A549 (cell line): ENCODE measurements at regions not wholly inside any gene's neighbourhood (a gene's known extent, or its start where the extent isn't known, plus 50 kb on each side); places are given as distances from the start of the nearest gene placed in this dataset.

Experiments
- ATAC-seq, 2 experiments: fragments of 200-7000 bp in 1 of 2; fragments of >200 bp in 1 of 2; cut with Nextera tagmentation in 1 of 2; cut with Tn5 transposase in 1 of 2; 3 replicates each; pipeline versions ENCODE4 v1.8.0 to v1.9.1; 2018 to 2020; ENCODE audit warnings: mild to moderate bottlenecking in 1 of 2, moderate library complexity in 1 of 2
- CTCF ChIA-PET: fragments of 300-600 bp; sonication (Branson Sonifier 250); formaldehyde crosslinking; extraction: SDS; loops from one replicate; lab custom pipeline; 2021; ENCODE audit warnings: antibody characterized with exemption, inconsistent platforms; lab: Yijun Ruan, JAX
- POLR2A ChIA-PET: fragments of 350-600 bp; formaldehyde crosslinking; extraction: SDS; loops from one replicate; lab custom pipeline; 2021; ENCODE audit warnings: antibody characterized with exemption, inconsistent platforms; lab: Yijun Ruan, JAX
- DNase-seq, 2 experiments: peaks; one replicate each; pipeline versions ENCODE4 v3.0.0 to v3.0.0-alpha.2; 2011 to 2016; ENCODE audit warnings: low read depth in 1 of 2, low spot score in 1 of 2
- FAIRE-seq: peaks from 2 replicates; lab custom pipeline; 2011; peaks lifted over from hg19 to GRCh38; lab: Jason Lieb, UNC
- H3K27ac ChIP-seq, 2 experiments: fragments of >200 bp; sonication (Bioruptor Twin); formaldehyde crosslinking; 3 replicates each; pipeline ENCODE4 v1.5.1; 2016 to 2017
- H3K4me1 ChIP-seq: fragments of >200 bp; sonication (Bioruptor Twin); formaldehyde crosslinking; 3 replicates; pipeline ENCODE4 v1.6.1; 2016
- H3K4me2 ChIP-seq: fragments of >200 bp; sonication (Bioruptor Twin); formaldehyde crosslinking; 3 replicates; pipeline ENCODE4 v1.6.1; 2016
- H3K4me3 ChIP-seq: fragments of >200 bp; sonication (Bioruptor Twin); formaldehyde crosslinking; 3 replicates; pipeline ENCODE4 v1.5.1; 2016
- H3K9me3 ChIP-seq: fragments of >200 bp; sonication (Bioruptor Twin); formaldehyde crosslinking; 3 replicates; pipeline ENCODE4 v1.6.1; 2016
- BCL3 ChIP-seq: fragments of >200 bp; sonication (Bioruptor Twin); formaldehyde crosslinking; IDR thresholded peaks from 3 replicates; pipeline ENCODE4 v1.6.1; 2016
- BHLHE40 ChIP-seq: IDR thresholded peaks from 2 replicates; pipeline ENCODE4 v1.6.1; 2012; ENCODE audit warnings: low read depth, low read length, inconsistent platforms
- CBX2 ChIP-seq: fragments of 200-600 bp; sonication (generic); IDR thresholded peaks from 2 replicates; pipeline ENCODE4 v1.6.1; 2016; ENCODE audit warnings: low read depth, mild to moderate bottlenecking, borderline replicate concordance
- CEBPB ChIP-seq, 2 experiments: fragments of >200 bp in 1 of 2; sonication (Bioruptor Twin) in 1 of 2; formaldehyde crosslinking in 1 of 2; IDR thresholded peaks; 2 replicates each; pipeline ENCODE4 v1.6.1; 2012 to 2016
- CHD2 ChIP-seq: fragments of 150-350 bp; IDR thresholded peaks from 2 replicates; pipeline ENCODE4 v1.6.1; 2014; ENCODE audit warnings: low read length; ENCODE audit not compliant: partially characterized antibody
- ELK1 ChIP-seq: fragments of 150-350 bp; IDR thresholded peaks from 2 replicates; pipeline ENCODE4 v1.6.1; 2014; ENCODE audit warnings: low read depth, mild to moderate bottlenecking, low read length
- HES2 ChIP-seq: fragments of >200 bp; sonication (Bioruptor Twin); formaldehyde crosslinking; IDR thresholded peaks from 2 replicates; pipeline ENCODE4 v1.6.1; 2016
- HOXB5 ChIP-seq: fragments of 250-450 bp; sonication (Bioruptor Pico); IDR thresholded peaks from 2 replicates; pipeline ENCODE4 v1.5.0; 2020; ENCODE audit warnings: mild to moderate bottlenecking, moderate library complexity
- JUNB ChIP-seq: fragments of >200 bp; sonication (Bioruptor Twin); formaldehyde crosslinking; IDR thresholded peaks from 2 replicates; pipeline ENCODE4 v1.6.1; 2016
- MAZ ChIP-seq: fragments of 150-350 bp; IDR thresholded peaks from 2 replicates; pipeline ENCODE4 v1.6.1; 2014; ENCODE audit warnings: antibody characterized with exemption, low read depth, low read length, borderline replicate concordance
- MYC ChIP-seq: IDR thresholded peaks from 2 replicates; pipeline ENCODE4 v1.6.1; 2012; ENCODE audit warnings: mild to moderate bottlenecking, inconsistent platforms, low read length, improper control_type of control experiment, borderline replicate concordance
- NPAS2 ChIP-seq: fragments of 250-450 bp; sonication (Bioruptor Pico); IDR thresholded peaks from 2 replicates; pipeline ENCODE4 v1.8.0; 2022; ENCODE audit warnings: mild to moderate bottlenecking, moderate library complexity, borderline replicate concordance
- NR3C1 ChIP-seq: fragments of >200 bp; sonication (Bioruptor Twin); formaldehyde crosslinking; IDR thresholded peaks from 3 replicates; pipeline ENCODE4 v1.6.1; 2017
- POLR2AphosphoS2 ChIP-seq: conservative IDR thresholded peaks from 2 replicates; pipeline ENCODE4 v1.6.1; 2012; ENCODE audit warnings: low read length, improper control_type of control experiment, inconsistent platforms
- RCOR1 ChIP-seq: fragments of 150-350 bp; IDR thresholded peaks from 2 replicates; pipeline ENCODE4 v1.6.1; 2014; ENCODE audit warnings: antibody characterized with exemption, low read length, low read depth
- RFX5 ChIP-seq: fragments of 450-650 bp; IDR thresholded peaks from 2 replicates; pipeline ENCODE4 v1.7.1; 2014; ENCODE audit warnings: antibody characterized with exemption, mild to moderate bottlenecking, moderate library complexity
- SMC3 ChIP-seq: fragments of >200 bp; sonication (Bioruptor Twin); formaldehyde crosslinking; IDR thresholded peaks from 3 replicates; pipeline ENCODE4 v1.6.1; 2018; ENCODE audit warnings: inconsistent platforms
- SREBF2 ChIP-seq: fragments of 450-650 bp; IDR thresholded peaks from 2 replicates; pipeline ENCODE4 v1.6.1; 2014; ENCODE audit warnings: mild to moderate bottlenecking, moderate library complexity
- WGBS: methylation state at CpG from one replicate; pipeline ENCODE4 v1.1.6; 2017; ENCODE audit errors: missing lambda C conversion rate; 5-methylcytosine and 5-hydroxymethylcytosine counted together
- TF ChIP-seq, protein P1 (sequence below): IDR thresholded peaks from 2 replicates; pipeline ENCODE4 v1.6.1; 2012
- TF ChIP-seq, protein P2 (sequence below): fragments of 250-450 bp; sonication (Bioruptor Pico); IDR thresholded peaks from 2 replicates; pipeline ENCODE4 v1.5.0; 2020; ENCODE audit warnings: low read depth, mild to moderate bottlenecking, moderate library complexity
- TF ChIP-seq, protein P3 (sequence below): IDR thresholded peaks from 2 replicates; pipeline ENCODE4 v1.6.1; 2012; ENCODE audit warnings: low read depth, borderline replicate concordance

GRCh38 chr11:20289732-20290131 lies 73.8 kb upstream of the HTATIP2 start:
- Histone ChIP-seq H3K4me1 (no peaks in the 10 kb centered on the region), H3K9me3 (peaks cover 3% of the 10 kb centered on the region; the same call in 1 of the 3 replicates), H3K4me2 (no peak overlapping the region), H3K4me3 (no peak overlapping the region), H3K27ac (no peak overlapping the region)
- CTCF ChIA-PET: interaction anchor here (1.0 to 1.7 kb wide), 2 partner anchors 9 to 18 kb away, joined by 3 to 4 read pairs; no protein-coding TSS in a partner anchor
- POLR2A ChIA-PET: no interaction called here
- ATAC-seq (no peak), DNase-seq (no peak), FAIRE-seq (no peak)
- TF ChIP-seq CEBPB (IDR thresholded peaks at IDR 0.05) (no peak), RCOR1 (no peak), HES2 (no peak), POLR2AphosphoS2 (no peak), RFX5 (no peak), BCL3 (no peak), BHLHE40 (no peak), MYC (no peak), CHD2 (no peak), SMC3 (no peak), SREBF2 (no peak), CBX2 (no peak), HOXB5 (no peak), NPAS2 (no peak), ELK1 (no peak)
- TF ChIP-seq, protein P1, sequence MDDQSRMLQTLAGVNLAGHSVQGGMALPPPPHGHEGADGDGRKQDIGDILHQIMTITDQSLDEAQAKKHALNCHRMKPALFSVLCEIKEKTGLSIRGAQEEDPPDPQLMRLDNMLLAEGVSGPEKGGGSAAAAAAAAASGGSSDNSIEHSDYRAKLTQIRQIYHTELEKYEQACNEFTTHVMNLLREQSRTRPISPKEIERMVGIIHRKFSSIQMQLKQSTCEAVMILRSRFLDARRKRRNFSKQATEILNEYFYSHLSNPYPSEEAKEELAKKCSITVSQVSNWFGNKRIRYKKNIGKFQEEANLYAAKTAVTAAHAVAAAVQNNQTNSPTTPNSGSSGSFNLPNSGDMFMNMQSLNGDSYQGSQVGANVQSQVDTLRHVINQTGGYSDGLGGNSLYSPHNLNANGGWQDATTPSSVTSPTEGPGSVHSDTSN: no peak
- TF ChIP-seq, protein P2, sequence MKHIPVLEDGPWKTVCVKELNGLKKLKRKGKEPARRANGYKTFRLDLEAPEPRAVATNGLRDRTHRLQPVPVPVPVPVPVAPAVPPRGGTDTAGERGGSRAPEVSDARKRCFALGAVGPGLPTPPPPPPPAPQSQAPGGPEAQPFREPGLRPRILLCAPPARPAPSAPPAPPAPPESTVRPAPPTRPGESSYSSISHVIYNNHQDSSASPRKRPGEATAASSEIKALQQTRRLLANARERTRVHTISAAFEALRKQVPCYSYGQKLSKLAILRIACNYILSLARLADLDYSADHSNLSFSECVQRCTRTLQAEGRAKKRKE (CRISPR knock-in tag): no peak
- TF ChIP-seq, protein P3, sequence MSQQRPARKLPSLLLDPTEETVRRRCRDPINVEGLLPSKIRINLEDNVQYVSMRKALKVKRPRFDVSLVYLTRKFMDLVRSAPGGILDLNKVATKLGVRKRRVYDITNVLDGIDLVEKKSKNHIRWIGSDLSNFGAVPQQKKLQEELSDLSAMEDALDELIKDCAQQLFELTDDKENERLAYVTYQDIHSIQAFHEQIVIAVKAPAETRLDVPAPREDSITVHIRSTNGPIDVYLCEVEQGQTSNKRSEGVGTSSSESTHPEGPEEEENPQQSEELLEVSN: no peak
- WGBS: 0% methylated on average over 2 of the region's 2 CpGs

GRCh38 chr11:20283475-20283874 lies 80.0 kb upstream of the HTATIP2 start:
- CTCF ChIA-PET: interaction anchor here (0.6 to 0.8 kb wide), 2 partner anchors 15 to 19 kb away, joined by 3 to 4 read pairs; no protein-coding TSS in a partner anchor
- Histone ChIP-seq H3K9me3 (peaks cover 3% of the 10 kb centered on the region; the same call in 1 of the 3 replicates), H3K4me2 (no peak overlapping the region), H3K27ac (no peak overlapping the region), H3K4me1 (no peaks in the 10 kb centered on the region), H3K4me3 (no peak overlapping the region)
- POLR2A ChIA-PET: no interaction called here
- ATAC-seq (no peak), FAIRE-seq (no peak), DNase-seq (no peak)
- TF ChIP-seq JUNB: no peak
- TF ChIP-seq MAZ: no peak
- no peak for TF ChIP-seq NR3C1
- WGBS: 13% methylated on average over 1 of the region's 1 CpG
